Astrocyte (in vitro differentiated cells and primary cell): ENCODE measurements at regions not wholly inside any gene's neighbourhood (a gene's known extent, or its start where the extent isn't known, plus 50 kb on each side); places are given as distances from the start of the nearest gene placed in this dataset.
"Not testable (repeated sequence)": the region's sequence is repeated elsewhere in the genome, so short reads cannot be mapped to it uniquely, and the experiment has no call there.

Experiments
- CTCF ChIP-seq: IDR thresholded peaks from 2 replicates; pipeline ENCODE4 v1.5.1; 2011; ENCODE audit warnings: low read depth, mild to moderate bottlenecking, inconsistent platforms, low read length, moderate library complexity; ENCODE audit not compliant: insufficient read depth
- EZH2 ChIP-seq: IDR thresholded peaks from 2 replicates; pipeline ENCODE4 v1.6.1; 2012; ENCODE audit warnings: mild to moderate bottlenecking, low read length, inconsistent platforms; ENCODE audit not compliant: insufficient read depth

- TF ChIP-seq CTCF, EZH2: not testable (repeated sequence)
Observed at GRCh38 chrX:129255516-129255915, 267.8 kb downstream of the SMARCA1 start.
